NCI-H2107 (cell line): ENCODE measurements at regions not wholly inside any gene's neighbourhood (a gene's known extent, or its start where the extent isn't known, plus 50 kb on each side); places are given as distances from the start of the nearest gene placed in this dataset.
"Not testable (repeated sequence)": the region's sequence is repeated elsewhere in the genome, so short reads cannot be mapped to it uniquely, and the experiment has no call there.

Experiments used
- DNase-seq: peaks from one replicate; lab custom pipeline; 2025; lab: John Stamatoyannopoulos, UW

DNA sequence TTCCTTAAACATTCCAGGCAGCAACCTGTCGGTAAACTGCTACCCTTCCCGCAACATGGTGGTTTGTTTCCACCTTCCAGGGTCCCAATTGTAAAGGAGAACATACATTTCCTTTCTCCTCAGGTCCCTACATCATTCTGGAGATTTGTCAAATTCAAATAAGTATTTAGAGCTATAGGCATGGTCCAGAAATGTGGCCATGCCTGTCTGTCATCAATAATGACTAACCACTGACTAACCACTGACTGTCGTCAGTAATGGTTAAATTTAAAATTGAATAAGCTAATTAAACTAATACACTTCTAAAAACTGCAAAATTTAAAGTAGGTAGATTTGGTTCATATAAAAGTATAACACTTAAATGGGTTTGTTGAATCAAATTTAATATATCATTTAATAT lies 984.0 kb upstream of the SLC39A10 start:
- no peak for DNase-seq

DNA sequence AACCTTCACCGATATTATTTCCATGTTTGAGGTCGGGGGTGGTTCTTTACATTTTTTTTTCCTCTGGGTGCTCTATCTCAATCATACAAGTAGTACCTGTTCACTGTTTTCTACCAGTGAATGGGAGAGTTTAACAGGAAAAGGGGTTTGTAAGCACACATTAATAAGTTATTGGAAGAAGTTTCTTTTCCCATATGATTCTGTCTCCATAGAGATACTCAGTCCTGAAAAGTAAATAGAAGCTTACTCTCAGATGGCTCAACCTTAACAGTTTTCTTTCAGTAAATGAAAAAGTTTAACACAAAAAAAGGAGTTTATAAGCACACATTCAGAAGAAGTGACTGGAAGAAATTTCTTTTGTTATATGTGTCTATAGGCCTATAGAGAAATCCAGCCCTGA lies 995.6 kb upstream of the SLC39A10 start:
- no peak for DNase-seq

DNA sequence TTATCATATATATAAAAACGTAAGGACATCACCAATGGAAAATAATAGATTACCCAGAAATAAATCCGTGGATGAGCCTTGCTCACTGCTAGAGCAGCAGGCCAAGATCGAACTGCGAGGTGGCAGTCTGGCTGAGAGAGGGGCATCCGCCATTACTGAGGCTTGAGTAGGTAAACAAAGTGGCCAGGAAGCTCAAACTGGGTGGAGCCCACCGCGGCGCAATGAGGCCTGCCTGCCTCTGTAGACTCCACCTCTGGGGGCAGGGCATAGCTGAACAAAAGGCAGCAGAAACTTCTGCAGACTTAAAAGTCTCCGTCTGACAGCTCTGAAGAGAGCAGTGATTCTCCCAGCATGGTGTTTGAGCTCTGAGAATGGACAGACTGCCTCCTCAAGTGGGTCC lies 1018.0 kb upstream of the SLC39A10 start:
- DNase-seq: not testable (repeated sequence)

DNA sequence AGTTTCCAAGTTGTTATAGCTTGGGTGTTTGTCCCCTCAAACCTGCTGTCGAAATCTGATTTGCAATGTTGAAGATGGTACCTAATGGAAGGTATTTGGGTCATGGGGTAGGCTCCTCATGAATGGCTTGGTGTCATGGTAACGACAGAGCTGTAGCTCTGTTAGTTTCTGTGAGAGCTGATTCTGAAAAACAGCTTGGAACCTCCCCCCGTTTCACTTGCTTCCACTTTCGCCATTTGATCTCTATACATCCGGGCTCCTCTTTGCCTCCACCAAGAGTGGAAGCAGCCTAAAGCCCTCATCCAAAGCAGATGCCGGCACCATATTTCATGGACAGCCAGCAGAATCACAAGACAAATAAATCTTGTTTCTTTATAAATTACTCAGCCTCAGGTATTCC lies 1035.1 kb upstream of the SLC39A10 start:
- no peak for DNase-seq

DNA sequence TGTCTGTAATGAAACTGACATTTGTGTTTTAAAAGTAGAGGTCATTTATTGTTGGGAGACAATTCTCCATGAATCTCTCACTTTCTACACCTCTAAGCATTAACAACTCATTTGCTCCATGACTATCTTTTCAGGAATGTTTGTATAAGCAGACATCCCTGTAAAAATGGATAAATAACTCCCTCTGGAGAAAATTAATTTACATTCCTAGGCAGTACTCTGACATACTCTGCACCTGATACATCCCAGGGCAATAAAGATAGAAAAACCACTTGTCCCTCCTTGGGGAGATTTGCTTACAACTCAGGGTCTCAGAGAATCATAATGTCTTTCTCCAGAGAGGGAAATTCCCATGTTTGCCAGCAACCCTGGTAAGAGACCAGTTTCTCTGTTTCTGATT lies 1037.7 kb upstream of the SLC39A10 start:
- DNase-seq: no peak

DNA sequence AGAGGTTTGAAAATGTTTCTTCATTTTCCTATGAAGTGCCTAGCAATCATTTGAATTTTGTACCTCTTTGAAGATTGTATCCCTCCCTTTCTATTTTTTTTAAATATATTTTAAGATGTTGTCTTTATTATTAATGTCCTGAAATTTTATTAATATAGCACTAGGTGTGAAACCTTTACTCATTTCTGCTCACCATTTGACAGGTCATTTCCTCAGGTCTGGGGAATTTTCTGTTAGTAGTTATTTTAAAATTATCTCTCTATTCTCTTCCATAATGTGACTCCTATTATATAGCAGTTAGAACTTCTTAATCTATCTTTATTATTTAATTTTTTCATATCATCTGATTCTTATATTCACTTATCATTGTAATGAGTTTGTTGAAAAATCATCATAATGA lies 1038.6 kb upstream of the SLC39A10 start:
- no peak for DNase-seq

DNA sequence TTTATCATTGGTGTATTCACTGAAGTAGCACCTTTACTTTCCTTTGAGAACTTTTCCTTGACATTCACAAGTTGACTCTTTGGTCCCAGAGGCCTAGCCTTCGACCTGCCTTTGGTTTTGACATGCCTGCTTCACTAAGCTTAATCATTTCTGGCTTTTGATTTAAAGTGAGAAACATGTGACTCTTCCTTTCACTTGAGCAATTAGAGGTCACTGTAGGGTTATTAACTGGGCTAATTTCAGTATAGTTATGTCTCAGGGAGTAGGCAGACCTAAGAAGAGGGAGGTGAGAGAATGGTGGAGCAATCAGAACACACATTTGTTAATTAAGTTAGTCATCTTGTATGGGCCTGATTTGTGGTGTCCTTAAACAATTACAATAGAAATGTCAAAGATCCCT lies 1040.7 kb upstream of the SLC39A10 start:
- no peak for DNase-seq

DNA sequence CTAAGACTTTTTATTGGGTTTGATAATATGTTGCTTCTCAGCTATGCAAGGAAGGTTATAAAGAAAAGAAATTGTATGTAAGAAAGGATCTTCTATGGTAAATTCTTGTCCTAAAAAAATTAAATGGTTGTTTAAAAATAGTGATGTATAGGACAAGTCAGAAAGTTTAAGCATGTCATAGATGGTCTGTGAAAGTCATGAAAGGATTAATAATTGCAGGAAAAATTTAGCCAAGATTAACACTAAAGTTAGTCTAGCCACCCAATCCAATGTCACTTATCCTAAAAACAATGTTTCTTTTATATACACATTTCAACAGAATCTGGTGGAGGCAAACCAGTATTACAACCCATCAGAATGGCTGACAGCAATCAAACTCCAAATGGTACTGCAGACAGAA lies 1046.7 kb upstream of the SLC39A10 start:
- no peak for DNase-seq

DNA sequence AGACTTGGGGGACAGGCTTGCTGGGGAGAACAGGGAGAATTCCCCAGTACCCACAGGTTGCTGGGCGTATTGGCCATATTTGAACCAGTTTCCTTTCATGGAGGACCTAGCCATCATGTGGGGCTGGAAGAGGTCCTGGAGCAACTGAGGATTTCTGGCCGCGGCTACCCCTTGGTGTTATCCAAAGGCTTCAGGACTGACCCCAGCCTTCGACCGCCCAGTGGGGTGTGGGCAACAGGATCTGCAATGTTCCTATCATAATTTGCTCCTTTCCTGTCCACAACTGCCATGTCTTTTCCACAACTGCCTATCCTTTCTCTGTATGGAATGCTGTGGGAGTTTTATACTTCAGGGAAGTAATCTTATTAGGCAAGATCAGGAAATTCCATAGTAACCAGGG lies 1053.6 kb upstream of the SLC39A10 start:
- no peak for DNase-seq

DNA sequence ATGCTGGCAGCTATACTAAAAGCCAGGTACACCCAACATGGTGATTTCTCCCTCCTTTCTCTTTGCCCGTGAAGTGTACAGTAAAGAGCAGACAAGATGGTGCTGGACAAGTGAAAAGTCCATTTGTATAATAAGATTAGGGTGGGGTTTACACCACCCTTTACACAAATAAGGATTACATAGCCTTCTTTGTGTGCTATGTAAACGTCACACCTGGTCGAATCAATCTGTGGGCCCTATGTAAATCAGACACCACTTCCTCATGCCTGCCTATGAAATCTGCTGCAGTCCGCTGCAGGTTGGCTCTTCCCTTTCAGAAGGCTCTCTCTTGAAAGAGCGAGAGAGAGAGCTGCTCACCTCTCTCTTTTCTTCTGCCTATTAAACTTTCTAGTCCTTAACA lies 1054.3 kb upstream of the SLC39A10 start:
- DNase-seq: no peak

DNA sequence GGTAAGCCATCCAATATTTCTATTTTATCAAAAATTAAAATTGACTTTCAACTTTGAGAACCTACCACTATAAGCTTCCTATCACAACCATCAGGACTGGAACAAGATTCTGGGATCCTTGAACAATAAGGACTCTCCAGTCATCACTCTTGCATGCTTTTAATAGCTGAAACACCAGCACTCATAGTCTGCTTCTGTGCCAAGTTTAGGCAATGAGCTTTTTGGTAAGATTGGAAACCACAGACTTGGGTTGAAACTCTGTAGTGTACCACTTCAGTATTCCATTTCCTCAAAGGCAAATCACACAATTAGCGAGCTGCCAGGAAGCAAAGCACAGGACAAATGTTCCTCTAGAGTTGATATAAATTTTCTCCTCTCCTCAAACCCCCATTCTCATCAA lies 1065.8 kb upstream of the SLC39A10 start:
- no peak for DNase-seq

DNA sequence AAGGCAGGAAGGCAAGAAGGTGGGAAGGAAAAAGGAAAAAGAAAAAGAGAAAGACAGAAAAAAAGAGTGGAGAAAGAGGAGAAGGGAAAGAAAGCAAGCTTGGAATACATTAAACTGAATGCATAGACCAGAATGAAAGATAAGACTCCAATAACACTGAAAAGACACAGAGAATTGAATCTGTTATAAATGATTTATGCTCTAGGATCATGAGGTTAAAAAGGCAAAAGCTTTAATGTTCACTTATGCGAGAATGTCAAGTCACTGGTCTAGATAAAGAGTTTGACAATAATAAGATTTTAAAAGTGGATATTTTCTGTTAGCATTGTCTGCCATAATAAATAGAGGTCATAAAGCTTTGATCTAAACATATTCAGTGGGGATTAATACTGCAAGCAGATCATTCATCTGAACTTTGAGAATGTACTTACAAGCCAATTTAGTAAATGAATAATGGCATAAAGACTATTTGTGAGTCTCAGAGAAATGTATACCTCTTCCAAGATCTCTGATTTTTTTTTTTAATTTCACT lies 1069.2 kb upstream of the SLC39A10 start:
- no peak for DNase-seq

DNA sequence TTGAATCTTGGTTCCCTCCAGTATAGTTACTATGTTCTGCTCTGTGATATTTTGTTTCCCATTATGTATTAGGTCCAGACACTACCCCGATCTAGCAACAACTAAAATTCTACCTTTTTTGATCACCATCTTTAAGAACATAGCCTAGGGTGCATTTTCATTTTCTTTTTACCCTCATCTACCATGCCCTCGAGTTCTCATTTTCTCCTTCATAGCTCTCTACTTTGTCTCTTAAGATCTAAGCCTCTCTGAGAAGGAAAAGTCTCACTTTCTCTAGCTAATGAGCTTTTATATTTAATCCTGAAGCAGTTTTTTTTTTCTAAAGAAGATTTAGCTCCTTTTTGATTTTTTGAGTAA lies 1089.4 kb upstream of the SLC39A10 start:
- DNase-seq: no peak

DNA sequence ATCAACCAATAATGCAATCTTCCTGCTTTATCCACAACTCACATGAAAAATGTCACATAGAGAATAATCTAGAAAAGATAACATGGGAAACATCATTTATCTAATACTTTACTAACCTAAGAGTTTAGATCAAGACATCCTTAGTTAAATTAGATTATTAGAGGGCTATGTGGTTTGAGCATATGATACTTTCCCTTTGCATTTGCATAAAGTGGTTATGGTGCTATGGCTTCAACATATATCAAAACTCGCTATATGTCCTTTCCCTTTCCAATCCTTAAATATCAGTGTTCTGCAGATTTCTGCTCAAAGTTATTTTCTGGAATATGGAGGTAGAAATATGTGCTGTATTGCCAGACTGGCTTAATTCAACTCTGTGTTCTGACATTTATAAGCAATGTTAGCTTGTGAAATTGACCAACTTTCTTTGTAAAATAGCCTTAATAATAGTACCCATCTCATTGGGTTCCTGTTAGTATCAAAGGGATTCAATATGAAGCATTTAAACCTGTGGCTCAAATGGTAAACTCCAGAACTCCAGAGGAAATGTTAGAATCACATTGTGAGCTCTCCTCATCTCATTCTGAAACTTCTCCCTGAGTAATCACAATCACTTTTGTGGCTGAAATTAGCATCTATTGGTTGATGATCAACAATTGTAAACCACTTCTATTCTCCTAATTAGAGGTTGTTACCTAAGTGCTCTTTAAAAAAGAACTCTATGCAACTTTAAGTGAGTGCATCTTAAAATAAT lies 1089.9 kb upstream of the SLC39A10 start:
- no peak for DNase-seq

DNA sequence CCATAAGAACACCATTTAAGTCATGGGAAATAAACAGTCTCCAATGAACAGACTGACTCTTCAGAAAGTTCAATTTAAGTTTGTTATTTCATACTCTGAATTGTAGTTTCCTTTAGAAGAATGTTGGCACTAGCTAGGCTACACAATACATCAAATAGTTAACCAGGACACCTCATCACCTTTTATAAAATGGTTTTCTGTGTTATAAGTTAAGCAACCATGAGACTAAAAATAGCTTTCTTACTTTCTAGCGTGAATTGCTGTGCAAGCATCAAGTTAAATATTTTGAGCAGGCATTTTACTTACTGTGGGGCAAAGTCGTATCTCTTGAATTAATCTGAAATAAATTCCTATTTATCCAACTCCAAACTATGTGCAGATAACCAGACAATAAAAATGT lies 1092.6 kb upstream of the SLC39A10 start:
- DNase-seq: no peak

DNA sequence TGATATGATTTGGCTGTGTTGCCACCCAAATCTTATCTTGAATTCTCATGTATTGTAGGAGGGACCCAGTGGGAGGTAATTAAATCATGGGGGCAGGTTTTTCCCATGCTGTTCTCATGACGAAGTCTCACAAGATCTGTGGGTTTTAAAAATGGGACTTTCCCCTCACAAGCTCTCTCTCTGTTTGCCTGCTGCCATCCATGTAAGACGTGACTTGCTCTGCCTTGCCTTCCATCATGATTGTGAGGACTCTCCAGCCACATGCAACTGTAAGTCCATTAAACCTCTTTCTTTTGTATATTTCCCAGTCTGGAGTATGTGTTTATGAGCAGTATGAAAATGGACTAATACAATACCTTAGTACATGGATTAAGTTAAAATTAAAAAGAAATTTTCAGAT lies 1094.7 kb upstream of the SLC39A10 start:
- DNase-seq: no peak

DNA sequence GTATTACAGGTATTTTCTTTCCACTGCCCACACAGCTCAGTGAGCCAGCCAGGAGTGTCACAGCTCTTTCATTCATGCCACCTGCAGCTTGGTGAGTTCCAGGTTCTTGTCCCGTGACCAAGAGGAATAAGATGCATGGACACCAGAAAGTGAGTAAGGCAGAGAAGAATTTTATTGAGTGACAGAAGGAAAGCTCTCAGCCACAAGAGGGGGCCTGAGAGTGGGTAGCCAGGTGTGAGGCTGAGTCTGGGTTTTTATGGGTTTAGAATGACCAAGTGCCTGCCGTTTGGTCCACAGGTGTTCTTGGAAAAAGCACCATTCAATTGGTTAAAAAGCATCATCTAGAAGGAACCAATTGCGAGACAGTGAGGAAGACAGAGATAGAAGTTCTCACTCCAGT lies 1097.1 kb upstream of the SLC39A10 start:
- no peak for DNase-seq

DNA sequence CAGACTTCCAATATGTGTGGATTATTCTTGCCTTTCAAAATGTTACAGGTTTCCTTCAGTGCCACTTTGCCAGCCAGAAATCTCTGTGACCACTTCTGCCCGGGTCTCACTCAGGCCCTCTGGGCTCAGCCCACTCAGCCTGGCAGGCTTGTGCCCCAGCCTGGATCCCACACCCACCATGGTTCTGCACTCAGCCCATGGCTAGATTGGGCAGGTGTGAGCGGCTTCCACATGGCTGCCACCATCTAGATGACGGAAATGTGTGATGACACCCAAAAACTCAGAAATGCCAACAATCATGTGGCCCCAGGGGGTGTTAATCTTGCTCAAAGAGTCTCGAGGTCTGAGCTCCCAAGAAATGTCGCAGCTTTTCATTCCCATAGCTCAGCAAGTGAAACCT lies 1097.5 kb upstream of the SLC39A10 start:
- DNase-seq: no peak

DNA sequence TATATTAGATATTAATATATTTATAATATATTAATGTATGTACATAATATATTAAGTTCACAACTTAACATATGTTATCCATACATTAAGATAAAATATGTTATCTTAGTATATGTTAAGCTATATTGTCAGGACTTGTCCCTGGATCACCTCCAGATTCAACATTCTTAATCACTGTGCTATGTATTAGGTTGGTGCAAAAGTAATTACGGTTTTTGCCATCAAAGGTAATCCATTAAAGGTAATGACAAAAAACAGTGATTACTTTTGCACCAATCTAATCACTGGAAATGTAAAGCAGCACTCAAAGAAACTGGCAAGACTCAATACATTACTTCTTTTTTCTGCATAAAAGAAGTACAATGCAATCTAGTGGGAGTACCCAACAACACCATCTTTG lies 1099.0 kb upstream of the SLC39A10 start:
- DNase-seq: no peak

DNA sequence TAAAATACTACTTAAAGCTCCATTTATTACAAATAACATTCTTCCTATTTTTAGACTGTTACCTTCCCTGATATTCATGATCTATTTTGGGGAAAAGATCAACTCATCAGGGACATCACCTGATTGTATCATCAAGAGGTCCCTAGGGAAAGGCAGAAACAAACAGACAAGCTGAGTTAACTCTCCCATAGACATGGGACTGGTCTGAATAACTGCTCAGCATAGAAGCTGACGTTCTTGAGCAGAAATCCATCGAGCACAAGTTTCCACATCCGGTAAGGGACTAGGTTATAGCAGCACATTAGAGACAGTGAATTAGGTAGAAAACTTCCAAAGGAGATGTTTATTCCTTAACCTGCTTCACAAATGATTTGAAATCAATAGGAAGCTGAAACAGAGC lies 1100.4 kb upstream of the SLC39A10 start:
- DNase-seq: no peak

DNA sequence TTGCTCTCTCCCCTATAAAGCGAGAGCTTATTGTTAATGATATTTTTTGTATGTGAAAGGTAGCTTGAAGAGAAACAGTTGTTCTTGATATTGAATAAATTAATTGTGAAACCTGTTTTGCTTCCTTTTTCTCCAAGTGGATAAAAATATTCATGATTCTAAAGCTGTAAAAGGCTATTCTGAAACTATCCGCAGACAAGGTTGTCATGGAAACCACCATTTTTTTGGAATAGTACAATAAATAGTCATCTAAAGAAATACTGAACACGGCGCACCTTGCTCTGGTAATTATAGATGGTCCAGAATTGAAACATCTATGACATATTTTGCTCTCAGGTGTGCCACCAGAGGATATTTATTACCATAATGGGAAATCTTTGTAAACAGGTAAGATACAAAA lies 1103.0 kb upstream of the SLC39A10 start:
- no peak for DNase-seq

DNA sequence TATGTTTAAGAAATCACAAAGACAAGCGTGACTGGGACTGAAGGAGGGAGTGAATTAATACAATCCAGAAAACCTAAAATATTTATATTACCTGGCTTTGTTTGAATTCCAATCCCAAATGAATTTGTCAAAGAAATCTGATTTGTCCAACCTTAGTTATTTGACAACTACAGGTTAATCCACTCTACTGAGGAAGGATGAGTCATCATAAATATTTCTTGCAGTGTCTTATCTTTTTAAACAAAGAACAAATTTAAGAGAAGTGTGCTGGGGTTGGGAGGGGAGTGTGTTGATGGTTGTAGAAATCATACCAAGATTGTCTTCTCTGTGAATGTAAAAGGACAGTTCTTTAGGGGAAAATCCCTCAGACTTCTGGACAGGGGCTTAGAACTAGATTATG lies 1106.3 kb upstream of the SLC39A10 start:
- no peak for DNase-seq

DNA sequence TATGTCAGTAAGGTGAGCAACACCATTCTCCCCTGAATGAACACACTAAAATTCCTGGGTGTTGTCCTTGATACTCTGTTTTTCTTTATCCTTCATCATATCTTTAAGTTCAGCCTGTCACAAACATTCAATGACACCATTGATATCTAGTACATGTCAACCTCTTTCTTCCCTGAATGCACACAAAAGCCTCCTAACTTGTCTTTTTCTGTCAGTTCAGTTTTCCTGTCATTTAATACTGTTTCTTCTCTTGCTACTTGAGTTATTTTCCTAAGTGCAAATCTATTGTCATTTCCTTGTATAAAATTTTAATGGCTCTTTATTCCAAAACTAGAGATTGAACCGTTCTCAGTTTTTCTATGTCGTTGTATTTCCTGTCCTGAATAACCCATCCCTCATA lies 1107.6 kb upstream of the SLC39A10 start:
- no peak for DNase-seq

DNA sequence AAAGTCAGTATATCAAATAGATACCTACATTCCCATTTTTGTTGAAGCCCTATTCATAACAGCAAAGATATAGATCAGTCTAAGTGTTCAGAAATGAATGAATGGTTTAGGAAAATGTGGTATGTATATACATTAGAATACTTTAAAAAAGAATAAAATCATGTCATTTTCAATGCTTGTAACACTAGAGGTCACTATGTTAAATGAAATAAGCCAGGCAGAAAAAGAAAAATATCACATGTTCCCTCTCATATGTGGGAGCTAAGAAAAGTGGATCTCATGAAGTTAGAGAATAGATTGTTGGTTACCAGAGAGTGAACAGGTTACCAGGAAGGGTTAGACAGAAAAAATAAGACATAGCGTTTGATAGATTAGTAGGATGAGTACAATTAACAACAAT lies 1111.0 kb upstream of the SLC39A10 start:
- DNase-seq: no peak
